ENCODE measurements at regions not wholly inside any gene's neighbourhood (a gene's known extent, or its start where the extent isn't known, plus 50 kb on each side); places are given as distances from the start of the nearest gene placed in this dataset.
"Not testable (repeated sequence)": the region's sequence is repeated elsewhere in the genome, so short reads cannot be mapped to it uniquely, and the experiment has no call there.

DNA sequence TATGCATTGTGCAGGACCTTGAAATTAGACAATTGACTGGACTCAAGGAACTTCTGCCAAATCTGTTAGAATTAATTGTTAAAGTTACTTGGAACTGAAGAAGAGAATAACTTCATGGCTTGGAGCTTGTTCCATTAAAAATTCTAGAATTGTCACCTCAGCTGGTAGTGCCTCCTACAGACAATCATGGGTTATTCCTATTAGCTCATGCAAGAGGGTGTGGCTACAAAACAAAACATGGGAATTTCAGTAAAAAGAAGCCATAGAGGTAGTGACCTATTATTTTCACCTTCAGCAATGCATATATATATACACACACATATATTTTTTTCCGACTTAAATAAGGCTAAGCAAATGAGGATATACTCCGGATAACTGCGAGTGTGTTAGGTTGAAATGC, 181.9 kb upstream of the DTNA start:
- DNase-seq (ENCODE audit: low spot score) = no peak

DNA sequence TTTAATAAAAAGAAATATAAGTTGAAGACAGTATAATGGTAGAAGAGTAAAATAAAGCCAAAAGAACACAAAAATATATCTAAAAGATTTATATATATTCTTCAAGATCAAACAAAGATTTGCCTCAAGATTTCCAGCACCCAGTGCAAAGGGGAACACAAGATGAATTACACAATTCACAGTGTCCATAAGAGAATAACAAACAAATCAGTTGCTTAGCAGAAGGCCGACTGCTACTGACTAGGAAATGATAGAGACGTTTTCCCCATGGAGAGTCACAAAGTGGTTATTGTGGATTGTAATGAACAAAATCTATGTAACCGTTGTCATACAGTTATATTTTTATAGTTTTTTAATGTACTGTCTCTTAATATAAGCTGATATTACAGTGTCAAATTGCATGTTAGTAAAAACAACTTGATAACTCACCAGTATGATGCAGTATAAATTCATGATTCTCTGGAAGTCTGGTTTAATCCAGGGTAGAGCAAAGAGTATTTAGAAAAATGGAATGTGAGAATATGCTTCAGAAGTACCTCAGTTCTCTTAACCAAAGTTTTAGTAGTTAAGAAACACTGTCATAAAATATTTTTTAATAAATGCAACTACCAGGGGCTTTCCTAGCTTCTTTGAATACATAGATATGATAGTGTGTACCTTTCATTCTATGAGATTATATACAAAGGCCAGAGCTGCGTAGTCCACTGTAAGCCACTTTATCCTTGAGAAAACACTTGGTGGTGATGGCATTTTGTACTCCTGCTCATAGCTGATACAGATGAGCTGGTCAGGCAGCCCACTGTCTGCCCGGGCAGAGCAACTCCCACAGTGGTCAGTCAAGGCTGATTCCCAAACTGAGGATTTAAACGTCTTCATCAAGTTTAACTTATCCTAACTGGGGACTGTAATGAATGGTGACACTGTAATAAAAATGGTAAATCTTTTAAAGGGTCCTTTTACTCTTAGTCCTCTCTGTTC, 180.5 kb upstream of the DTNA start:
- no peak for DNase-seq (ENCODE audit: low spot score)

DNA sequence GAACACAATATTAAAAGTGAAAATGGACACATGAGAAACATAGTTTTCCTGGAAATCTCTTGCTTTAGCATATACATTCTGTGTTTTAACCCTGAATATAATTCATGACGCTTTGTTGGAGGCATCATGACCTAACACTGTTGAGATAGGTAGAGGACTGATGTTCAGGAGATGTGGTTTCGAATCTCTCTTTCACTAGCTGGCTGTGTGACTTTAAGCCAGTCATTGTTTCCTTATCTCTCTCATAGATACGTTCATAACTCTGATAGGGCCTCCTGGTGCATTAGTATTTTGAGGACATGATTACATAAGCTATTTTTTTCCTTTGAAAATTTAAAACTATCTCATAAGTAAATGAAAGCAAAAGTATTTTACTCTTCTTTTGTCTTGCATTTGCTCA, 179.0 kb upstream of the DTNA start:
- DNase-seq (ENCODE audit: low spot score) = no peak

DNA sequence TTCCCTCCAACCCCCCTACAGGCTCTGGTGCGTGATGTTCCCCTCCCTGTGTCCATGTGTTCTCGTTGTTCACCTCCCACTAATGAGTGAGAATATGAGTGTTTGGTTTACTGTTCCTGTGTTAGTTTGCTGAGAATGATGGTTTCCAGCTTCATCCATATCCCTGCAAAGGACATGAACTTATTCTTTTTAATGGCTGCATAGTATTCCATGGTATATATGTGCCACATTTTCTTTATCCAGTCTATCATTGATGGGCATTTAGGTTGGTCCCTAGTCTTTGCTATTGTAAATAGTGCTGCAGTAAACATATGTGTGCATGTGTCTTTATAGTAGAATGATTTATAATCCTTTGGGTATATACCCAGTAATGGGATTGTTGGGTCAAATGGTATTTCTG, 175.5 kb upstream of the DTNA start:
- DNase-seq (ENCODE audit: low spot score) = not testable (repeated sequence)

DNA sequence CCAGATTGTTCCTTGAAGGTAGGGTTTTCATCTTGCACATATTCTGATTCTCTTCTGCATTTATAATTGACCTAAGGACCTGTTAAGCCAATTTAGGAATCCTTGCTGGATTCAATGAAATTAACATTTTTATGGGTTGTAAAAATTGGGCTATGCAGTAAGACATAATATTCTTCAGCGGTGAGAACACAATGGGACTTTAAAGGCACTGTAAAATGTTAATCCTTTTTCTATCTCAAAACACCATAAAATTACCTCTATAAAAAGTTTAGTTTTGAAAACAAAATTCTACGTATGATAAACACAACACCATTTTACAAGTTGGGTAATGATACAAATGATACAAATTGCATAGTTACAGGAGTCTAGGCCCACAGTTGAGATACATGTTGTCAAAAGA, 169.2 kb upstream of the DTNA start:
- no peak for DNase-seq (ENCODE audit: low spot score)

DNA sequence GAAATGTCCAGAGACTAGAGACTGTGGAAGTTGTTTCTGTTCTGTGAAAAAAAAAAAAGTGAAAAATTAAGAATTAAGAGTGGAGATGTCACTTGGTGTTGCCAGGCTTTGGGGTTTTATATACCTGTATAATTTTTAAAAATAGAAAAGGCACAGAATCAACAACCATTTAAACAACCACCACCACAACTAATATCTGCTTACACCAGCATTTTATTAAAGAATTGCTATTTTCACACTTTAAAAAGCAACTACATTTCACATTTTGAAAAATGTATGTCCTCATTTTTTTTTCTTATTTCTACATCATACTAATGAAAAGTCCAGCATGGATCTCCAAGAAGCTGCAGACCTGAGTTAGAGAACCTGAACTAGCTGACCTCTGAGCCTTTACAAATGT, 167.5 kb upstream of the DTNA start:
- no peak for DNase-seq (ENCODE audit: low spot score)

DNA sequence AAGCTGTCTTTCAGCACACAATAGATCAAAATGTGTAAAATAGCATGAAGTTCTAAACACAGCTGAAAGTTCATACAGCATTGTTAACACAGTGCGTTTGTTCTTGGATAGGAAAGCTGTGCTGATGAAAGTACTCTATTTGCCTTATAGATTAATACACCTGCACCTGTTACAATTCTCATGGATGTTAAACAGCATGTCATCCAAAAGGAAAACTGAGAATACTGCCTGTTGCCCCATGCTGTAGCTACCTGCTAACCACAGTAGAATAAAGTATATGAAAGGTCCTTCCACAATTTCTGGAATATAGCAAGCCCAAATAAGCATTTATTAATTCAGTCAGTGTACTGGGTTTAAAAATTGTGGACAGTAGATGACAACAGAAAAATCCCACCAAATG, 166.7 kb upstream of the DTNA start:
- no peak for DNase-seq (ENCODE audit: low spot score)

DNA sequence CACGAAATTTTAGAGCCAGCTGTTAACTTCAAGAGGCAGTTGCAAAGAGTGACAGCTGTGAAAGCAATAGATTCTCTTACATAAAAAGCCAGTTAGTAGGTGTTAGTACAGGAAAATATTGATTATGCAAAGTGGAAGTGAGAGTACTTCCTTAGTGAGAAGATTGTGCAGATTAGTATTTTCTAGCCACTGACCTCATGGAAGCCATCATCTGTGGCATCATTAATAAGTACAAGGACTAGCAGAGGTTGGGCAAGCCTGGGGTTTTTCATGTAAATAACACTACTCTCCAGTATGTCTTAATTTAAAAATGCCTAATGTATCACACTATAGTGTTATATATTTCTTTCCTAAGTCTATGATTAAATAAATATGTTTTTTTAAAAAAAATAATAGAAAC, 166.2 kb upstream of the DTNA start:
- DNase-seq (ENCODE audit: low spot score) = no peak

DNA sequence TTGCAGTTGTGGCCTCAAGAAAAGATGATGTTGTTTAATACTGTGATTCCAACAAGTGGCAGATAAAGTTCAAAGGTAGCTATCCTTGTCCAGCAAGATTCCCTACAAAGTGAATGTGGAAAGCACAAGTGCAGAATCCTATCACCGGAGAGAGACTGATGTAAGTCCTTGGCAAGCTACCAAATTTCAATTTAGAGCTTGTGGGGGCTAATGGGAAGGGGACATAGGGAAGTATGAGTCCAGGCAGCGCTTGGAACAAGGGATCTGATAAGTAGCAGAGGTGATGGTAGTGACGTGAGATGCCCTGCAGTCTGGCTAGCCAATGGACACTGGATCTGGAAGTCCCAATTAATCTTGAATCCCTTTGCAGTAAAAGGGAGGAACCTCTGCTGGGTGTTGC, 165.2 kb upstream of the DTNA start:
- DNase-seq (ENCODE audit: low spot score) = no peak

DNA sequence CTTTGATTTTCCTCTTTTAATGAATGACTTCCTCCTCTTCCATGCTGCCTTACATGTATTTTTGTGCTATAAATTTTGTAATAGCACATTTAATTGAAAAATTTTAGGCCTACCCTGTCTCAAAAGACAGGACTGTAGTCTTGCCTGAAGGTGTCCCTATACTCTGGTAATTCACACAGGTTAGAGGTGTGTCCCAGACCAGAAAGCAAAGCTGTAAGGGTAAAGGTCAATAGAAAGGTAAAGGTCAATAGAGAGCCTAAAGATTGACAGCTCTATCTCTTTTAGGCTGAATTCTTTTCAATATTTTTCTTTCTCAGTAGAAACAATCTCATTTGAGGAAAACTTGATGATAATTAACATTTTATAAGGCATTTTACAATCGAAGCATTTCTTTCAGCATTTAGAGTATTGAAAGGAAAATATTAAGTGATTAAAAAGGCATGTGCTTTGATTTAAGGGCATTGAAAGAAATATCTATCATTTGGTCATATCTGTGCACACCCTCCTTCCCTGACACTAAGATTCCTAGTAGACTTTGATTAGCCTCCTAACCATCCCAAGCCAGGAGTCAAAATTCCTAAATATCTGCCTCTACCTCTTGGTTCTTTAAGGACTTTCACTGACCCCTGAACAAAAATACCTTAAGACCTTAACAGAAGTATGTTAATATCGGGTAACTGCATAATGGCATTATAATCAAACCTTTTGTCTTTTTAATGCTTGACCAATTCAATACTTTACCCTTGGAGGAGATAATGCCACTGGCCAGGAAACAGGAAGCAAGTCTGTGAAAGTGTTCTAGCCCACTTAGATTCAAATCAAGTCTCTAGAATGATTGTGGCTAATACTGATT, 161.8 kb upstream of the DTNA start:
- no peak for DNase-seq (ENCODE audit: low spot score)

DNA sequence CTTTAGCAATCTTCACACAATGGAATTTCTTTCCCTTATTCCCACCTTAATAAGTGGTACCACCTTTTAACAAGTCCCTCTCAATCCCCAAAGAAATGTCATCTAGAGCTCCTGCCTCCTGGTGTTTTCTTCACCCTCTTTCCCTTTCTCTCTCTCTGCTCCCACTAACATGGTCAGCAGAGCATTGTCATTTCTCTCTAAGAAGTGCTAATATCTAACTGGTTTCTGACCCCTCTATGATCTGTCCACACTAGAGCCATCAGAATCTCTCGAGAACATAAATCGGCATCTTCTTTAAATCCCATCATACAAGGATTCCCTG, 161.2 kb upstream of the DTNA start:
- no peak for DNase-seq (ENCODE audit: low spot score)

DNA sequence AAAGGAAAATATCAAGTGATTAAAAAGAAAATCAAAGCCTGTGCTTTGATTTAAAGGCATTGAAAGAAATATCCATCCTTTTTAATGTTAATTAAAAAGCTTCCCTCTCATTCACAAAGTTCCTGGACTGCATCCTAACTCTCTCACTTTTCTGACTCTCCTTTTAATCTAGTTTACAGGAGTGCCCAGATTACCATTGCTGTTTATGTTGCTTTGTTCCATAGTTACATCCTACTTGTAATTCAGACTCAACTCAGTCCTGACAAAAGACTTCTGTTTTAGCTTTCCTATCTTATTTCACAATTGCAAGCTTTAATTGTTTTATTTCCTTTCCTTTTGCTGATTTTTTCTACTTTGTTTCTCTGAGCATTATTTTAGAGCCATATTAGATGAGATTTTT, 160.7 kb upstream of the DTNA start:
- no peak for DNase-seq (ENCODE audit: low spot score)

DNA sequence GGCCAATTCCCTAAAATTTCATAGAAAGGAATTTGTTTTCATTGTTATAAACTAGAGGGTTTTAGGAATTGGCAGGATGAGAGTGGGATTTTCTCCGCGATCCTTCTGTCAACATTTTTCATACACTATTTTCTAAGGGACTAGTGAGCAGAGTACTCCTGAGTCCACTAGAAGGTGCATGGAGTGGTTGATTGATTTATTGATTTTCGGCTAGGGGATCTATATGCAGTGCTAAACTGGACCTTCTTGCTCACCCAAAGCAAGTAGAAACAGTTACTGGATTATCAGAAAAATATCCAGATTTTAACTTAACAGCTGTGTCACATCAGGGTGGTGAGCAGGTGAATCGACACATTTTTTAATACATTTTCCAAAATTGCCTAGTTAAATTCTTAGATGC, 159.9 kb upstream of the DTNA start:
- no peak for DNase-seq (ENCODE audit: low spot score)

DNA sequence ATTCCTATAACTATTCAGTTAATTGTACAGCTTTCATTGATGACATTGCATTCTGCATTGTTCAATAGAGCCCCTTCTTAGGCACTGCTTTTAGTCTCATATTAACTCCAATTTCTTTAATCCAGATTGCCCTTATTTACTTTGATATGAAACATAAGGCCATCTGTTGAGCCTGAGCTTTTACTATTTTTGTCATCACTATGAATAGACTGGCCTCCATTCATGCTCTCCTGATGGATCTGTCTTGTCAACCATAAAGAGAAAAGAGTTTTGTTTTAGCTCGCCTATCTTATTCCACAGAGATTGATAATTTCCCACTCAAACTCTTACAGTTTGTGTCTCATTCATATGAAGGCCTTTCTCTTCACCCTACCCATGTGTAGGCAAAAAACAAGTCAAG, 159.2 kb upstream of the DTNA start:
- no peak for DNase-seq (ENCODE audit: low spot score)

DNA sequence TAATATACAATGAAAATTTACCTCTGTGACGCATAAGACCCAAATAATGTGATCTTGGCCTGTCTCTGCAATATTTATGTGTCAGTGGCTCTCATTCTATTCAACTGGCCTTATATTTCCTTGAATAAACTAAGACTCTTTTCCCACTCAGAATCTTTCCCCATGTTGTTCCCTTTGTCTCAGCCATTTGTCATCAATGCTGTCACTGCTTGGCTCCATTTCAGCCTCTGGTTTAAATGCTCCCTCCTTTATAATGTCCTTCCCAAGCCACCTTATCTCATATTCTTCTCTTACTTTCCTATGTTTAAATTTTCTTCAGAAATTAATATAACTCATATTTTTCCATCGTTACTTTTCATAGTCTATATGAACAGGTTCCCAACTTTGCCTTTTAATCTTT, 158.3 kb upstream of the DTNA start:
- no peak for DNase-seq (ENCODE audit: low spot score)

DNA sequence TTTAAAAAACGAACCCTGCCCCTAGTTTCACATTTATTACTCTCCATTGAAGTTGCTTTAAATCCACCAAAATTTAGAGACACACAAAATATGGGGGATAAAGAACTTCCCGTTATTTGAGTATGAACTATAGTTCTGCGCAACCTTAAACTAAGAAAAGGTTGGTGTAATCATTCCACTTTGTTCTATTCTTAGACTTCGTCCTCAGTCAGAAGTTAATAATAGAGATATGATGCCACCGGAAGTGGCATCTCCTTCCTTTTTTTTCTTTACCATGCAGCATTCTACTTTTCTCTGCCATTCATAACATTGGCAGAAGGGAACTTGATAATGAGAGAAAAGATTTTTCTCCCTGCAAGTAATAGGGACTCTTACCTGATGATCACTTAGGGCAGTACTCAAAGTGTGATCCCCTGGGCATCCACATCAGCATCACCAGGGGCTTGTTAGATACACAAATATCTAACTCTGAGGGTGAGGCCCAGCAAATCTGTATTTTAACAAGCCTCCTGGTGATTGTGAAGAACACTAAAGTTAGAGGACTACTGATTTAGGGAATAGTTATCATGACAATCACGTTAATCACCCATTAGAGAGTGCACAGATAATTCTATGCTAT, 147.7 kb upstream of the DTNA start:
- no peak for DNase-seq (ENCODE audit: low spot score)

DNA sequence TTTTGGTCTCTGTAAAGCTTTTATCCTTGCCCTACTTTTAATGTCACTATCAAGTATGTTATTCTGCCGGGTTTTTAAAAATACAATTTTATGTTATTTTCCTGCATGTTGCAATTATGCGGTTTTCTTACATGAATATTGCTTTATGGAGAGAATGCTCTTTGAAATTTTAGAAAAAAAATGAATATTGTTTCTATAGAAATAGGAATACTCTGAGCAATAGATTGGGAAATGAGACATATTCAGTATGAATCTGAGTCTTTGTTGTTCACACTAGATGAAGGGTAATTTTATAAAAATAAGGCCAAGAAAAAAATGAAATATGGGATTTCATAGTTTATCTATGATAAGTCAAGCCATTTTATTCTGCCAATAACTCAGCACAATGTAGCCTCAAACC, 142.2 kb upstream of the DTNA start:
- DNase-seq (ENCODE audit: low spot score) = no peak

DNA sequence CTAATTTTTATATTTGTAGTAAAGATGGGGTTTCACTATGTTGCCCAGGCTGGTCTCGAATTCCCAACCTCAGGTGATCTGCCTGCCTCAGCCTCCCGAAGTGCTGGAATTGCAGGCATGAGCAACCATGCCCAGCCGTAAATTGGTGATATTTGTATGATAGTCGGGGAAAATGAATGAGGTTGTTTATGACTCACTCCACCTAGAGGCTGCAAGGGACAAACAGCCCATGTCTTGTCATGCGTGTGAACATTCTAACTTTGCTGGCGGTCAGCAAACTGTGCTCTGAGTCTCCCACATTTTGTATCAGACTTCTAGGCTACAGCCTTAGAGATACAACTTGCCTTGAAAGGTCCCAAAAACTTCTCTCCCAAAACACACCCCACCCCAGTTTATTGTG, 133.5 kb upstream of the DTNA start:
- DNase-seq (ENCODE audit: low spot score) = no peak

DNA sequence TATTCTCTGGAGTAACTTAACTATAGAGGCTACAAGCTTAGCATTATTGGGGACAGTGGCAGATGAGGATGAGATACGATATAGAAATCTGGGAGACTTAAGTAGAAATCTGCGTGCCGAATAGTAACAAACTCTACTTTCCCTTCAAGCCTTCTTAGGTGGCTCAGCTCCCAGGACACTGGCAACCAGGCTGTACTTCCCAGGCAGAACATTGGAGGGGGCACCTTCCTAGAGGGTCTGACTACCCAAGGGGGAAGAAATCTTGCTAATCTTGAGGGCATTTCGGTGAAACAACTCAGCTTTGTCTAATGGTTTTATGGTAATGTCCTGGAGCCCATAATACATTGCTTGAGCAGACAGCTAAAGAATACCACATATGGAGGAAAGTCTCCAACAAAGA, 126.2 kb upstream of the DTNA start:
- DNase-seq (ENCODE audit: low spot score) = no peak

DNA sequence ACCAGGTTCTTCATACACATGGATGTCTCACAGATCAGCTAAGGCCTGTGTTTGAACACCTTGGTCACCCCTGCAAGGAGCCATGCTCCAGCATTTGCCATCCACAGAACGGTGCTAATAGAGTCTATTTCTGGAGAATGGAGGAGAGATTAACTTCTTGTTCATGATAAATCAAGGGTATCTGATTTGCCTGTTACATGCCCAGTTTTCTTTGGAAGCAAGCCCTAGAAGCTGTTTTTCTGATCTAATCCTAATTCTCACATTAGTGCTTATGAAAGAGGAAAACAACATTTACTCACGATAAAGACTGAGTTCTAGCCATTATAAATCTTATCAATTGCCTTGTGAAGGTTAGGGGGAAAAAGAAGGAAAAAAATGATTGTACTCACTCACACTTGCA, 119.6 kb upstream of the DTNA start:
- no peak for DNase-seq (ENCODE audit: low spot score)

DNA sequence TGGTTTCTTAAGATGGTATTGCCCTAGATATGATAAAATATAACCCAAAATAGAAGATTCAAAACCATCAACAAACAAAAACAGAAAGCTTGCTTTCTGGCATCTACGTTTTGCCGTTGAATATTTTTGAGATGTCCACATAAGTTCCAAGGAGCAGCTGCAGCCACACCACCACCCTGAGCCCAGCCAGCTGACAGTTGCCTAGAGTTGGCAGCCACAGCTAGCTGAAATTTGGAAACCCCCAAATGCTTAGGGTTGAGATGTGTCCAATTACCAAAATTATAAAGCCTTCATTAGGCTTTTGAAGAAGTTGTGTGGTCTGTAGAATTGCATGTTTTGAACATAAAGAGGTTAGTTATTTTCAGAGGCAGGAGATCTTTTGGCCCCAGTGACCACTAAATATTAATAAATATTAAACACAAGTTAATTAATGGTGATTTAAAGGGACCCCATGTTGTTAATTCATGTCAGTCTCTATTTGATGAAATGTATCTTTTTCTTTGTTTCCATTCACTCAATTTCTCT, 118.1 kb upstream of the DTNA start:
- DNase-seq (ENCODE audit: low spot score) = no peak

DNA sequence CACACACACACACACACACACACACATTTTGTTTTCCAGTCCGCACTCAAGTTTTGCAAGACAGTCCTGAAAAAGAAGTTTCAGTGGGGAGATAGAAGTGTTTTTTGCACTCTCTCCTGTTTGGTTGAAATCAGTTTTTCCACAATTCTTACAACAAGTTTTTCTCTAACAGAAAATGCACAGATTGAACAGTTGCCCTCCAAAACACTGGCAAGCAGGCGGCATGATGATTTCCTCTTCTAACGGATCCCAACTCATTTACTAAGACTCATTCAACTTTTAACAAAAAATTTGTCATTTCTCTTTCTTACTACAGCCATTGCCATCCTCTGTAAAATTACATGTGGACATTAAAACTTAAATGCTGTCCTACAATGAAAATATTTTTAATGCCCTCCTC, 117.6 kb upstream of the DTNA start:
- no peak for DNase-seq (ENCODE audit: low spot score)
